ENCODE measurements at regions not wholly inside any gene's neighbourhood (a gene's known extent, or its start where the extent isn't known, plus 50 kb on each side); places are given as distances from the start of the nearest gene placed in this dataset.

DNA sequence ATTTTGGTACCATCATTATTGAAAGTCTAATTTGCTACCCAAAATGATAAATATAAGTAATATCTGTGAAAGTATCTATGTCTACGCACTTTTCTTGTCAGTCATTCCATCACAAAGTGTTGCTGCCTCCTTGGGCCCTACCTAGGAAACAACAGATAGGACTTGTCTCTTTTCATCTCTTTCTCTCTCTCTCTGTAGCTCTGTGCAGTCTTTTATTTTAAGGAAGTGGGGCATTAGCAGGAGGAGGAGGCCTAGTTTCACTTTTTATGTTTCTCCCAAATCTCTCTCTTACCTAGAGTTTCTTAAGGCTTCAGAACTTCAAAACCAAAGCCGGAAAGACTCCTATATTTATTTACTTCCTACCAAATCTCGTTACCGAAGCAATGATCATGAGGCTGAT is 354.8 kb upstream of the LUZP2 start:
- TF ChIP-seq ZFX (IDR thresholded peaks at IDR 0.05; ENCODE audit: borderline replicate concordance): no peak
- TF ChIP-seq, protein P1, sequence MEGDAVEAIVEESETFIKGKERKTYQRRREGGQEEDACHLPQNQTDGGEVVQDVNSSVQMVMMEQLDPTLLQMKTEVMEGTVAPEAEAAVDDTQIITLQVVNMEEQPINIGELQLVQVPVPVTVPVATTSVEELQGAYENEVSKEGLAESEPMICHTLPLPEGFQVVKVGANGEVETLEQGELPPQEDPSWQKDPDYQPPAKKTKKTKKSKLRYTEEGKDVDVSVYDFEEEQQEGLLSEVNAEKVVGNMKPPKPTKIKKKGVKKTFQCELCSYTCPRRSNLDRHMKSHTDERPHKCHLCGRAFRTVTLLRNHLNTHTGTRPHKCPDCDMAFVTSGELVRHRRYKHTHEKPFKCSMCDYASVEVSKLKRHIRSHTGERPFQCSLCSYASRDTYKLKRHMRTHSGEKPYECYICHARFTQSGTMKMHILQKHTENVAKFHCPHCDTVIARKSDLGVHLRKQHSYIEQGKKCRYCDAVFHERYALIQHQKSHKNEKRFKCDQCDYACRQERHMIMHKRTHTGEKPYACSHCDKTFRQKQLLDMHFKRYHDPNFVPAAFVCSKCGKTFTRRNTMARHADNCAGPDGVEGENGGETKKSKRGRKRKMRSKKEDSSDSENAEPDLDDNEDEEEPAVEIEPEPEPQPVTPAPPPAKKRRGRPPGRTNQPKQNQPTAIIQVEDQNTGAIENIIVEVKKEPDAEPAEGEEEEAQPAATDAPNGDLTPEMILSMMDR (IDR thresholded peaks at IDR 0.05): no peak
- no peak overlapping the region for H3K27ac ChIP-seq

DNA sequence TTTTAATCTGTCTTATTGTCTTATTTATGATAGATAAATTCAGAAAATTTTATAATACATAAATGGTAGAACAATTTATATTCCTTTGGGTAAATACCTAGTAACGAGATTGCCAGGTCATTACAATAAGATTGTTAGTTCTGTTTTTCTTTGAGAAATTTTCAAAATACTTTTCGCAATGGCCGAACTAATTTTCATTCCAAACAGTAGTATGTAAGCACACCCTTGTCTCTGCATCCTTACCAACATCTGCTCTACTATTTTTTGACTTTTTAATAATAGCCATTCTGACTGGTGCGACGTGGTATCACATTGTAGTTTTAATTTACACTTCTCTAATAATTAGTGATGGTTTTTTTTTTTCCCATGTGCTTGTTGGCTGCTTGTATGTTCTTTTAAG is 351.4 kb upstream of the LUZP2 start:
- TF ChIP-seq ZFX (IDR thresholded peaks at IDR 0.05; ENCODE audit: borderline replicate concordance): no peak
- TF ChIP-seq, protein P1 (IDR thresholded peaks at IDR 0.05): no peak
- no peak overlapping the region for H3K27ac ChIP-seq

DNA sequence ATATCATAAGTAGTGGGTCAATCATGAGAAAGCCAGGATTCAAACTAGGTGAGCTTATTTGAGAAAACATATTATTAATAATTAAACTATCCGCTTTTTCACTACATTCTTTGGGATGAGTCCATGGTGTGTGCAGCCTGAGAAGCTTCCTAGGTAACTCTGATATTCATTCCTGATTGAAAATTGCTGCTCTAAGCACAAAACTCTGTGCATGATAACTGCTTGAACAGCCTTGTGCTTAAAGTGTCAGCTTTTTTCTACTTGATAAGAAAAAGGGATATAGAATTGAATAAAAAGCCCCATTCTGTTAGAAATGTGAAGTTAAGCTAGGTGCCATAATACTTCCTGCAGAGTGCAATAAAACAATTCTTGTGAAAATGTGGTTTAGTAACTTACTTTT is 343.5 kb upstream of the LUZP2 start:
- TF ChIP-seq ZFX (IDR thresholded peaks at IDR 0.05; ENCODE audit: borderline replicate concordance): no peak
- TF ChIP-seq, protein P1 (IDR thresholded peaks at IDR 0.05): no peak
- no peak overlapping the region for H3K27ac ChIP-seq

DNA sequence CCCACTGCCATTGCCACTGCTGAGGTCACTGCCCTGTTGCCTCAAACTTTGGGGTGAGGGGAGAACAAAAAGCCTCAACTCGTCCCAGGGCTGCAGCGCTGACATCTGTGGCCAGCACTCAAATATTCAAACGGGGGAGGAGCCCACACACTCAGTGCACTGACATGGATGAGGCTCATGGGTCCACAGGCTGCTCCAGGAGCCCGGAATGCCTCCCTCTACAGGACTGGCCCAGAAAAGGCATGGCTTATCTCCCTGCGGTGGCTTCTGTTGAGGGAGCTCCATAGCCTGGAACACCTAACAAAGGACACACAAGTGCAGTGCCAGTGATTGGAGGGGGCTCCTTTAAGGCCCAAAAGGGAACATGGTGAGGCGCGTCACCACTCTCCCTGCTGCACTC is 341.1 kb upstream of the LUZP2 start:
- no peak for TF ChIP-seq ZFX (IDR thresholded peaks at IDR 0.05; ENCODE audit: borderline replicate concordance)
- TF ChIP-seq, protein P1 (IDR thresholded peaks at IDR 0.05): 0 out of 2 replicates have a peak, but pooled peaks have one; percentile 7
- H3K27ac ChIP-seq: no peak overlapping the region

DNA sequence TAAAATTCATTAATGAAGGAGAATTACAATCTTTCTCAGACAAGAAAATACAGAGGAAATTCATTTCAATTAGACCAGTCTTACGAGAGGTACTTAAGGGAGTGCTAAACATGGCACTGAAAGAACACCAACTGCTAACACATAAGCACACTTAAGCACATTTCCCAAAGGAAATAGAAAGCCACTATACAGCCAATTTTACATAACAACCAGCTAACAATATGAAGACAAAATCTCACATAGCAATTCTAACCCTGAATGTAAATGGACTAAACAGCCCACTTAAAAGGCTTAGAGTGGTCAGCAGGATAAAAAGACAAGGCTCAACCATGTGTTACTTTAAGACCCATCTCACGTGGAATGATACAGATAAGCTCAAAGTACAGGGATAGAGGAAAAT is 339.5 kb upstream of the LUZP2 start:
- TF ChIP-seq, protein P1 (IDR thresholded peaks at IDR 0.05): no peak
- no peak for TF ChIP-seq ZFX (IDR thresholded peaks at IDR 0.05; ENCODE audit: borderline replicate concordance)
- no peak overlapping the region for H3K27ac ChIP-seq

DNA sequence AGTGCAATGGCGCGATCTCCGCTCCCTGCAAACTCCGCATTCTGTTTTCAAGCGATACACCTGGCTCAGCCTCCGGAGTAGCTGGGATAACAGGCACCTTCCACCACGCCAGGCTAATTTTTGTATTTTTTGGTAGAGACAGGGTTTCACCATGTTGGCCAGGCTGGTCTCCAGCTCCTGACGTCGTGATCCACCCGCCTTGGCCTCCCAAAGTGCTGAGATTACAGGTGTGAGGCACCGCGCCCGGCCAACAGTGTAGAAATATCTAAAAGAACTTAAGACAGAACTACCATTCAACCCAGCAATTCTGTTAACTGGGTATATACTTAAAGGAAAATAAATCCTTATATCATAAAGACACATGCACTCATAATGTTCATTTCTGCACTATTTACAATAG is 335.3 kb upstream of the LUZP2 start:
- TF ChIP-seq ZFX (IDR thresholded peaks at IDR 0.05; ENCODE audit: borderline replicate concordance): no peak
- TF ChIP-seq, protein P1 (IDR thresholded peaks at IDR 0.05): no peak

DNA sequence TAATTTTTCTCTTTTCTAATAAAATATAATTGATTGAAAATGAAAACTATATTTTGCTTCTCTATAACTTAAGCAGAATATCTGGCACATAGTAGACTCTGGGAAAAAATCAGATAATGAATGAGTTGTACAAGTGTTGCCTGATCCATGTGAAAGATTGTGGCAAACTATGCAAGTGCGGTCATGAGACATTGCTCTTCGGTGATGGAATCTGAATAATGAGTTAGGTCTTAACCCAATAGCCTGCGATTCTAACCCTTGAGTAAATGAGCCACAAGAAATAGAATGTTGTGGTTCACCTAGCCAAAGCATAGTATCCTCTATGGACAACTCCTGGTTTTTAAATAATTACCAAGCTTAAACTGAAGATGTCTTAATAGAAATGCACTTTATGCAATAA is 333.7 kb upstream of the LUZP2 start:
- TF ChIP-seq, protein P1 (IDR thresholded peaks at IDR 0.05): no peak
- TF ChIP-seq ZFX (IDR thresholded peaks at IDR 0.05; ENCODE audit: borderline replicate concordance): no peak

More for the DNA sequence above, 335.3 kb upstream of the LUZP2 start:
- no peak overlapping the region for H3K27ac ChIP-seq

More for the DNA sequence above, 333.7 kb upstream of the LUZP2 start:
- no peak overlapping the region for H3K27ac ChIP-seq
